C4-2B (cell line): ENCODE measurements at regions not wholly inside any gene's neighbourhood (a gene's known extent, or its start where the extent isn't known, plus 50 kb on each side); places are given as distances from the start of the nearest gene placed in this dataset.

Source experiments
- ZFX ChIP-seq: fragments of 450-650 bp; IDR thresholded peaks from 2 replicates; pipeline ENCODE4 v1.6.1; 2017
- TF ChIP-seq, protein P1 (sequence below): fragments of 450-650 bp; conservative IDR thresholded peaks from 2 replicates; pipeline ENCODE4 v1.5.1; 2017; ENCODE audit warnings: mild to moderate bottlenecking

DNA sequence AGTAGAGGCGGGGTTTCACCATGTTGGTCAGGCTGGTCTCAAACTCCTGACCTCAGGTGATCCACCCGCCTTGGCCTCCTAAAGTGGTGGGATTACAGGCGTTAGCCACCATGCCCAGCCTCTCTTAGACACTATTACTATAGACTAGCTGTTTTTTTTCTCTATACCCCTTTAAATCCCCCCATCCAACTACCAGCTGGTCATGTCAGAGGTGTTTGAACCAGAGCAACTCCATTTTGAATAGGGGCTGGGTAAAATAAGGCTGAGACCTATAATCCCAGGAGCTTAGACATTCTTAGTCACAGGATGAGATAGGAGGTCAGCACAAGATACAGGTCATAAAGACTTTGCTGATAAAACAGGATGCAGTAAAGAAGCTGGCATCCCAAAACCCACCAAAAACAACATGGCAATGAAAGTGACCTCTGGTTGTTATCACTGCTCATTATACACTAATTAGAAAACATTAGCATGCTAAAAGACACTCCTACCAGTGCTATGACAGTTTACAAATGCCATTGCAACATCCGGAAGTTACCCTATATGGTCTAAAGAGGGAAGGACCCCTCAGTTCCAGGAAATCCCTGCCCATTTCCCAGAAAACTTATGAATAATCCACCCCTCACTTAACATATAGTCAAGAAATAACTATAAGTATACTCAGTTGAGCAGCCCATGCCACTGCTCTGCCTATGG is 57.8 kb upstream of the GPD1L start:
- TF ChIP-seq, protein P1, sequence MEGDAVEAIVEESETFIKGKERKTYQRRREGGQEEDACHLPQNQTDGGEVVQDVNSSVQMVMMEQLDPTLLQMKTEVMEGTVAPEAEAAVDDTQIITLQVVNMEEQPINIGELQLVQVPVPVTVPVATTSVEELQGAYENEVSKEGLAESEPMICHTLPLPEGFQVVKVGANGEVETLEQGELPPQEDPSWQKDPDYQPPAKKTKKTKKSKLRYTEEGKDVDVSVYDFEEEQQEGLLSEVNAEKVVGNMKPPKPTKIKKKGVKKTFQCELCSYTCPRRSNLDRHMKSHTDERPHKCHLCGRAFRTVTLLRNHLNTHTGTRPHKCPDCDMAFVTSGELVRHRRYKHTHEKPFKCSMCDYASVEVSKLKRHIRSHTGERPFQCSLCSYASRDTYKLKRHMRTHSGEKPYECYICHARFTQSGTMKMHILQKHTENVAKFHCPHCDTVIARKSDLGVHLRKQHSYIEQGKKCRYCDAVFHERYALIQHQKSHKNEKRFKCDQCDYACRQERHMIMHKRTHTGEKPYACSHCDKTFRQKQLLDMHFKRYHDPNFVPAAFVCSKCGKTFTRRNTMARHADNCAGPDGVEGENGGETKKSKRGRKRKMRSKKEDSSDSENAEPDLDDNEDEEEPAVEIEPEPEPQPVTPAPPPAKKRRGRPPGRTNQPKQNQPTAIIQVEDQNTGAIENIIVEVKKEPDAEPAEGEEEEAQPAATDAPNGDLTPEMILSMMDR = no peak
- no peak for TF ChIP-seq ZFX
